SK-N-SH (cell line): ENCODE measurements at regions not wholly inside any gene's neighbourhood (a gene's known extent, or its start where the extent isn't known, plus 50 kb on each side); places are given as distances from the start of the nearest gene placed in this dataset.

Experiments
- CTCF ChIA-PET: fragments of 300-600, 350-600 bp; formaldehyde crosslinking; extraction: SDS; loops from one replicate; lab custom pipeline; 2021; lab: Yijun Ruan, JAX
- POLR2A ChIA-PET: fragments of 350-600 bp; sonication (Branson Sonifier 250); formaldehyde crosslinking; extraction: SDS; loops from one replicate; lab custom pipeline; 2020; ENCODE audit warnings: antibody characterized with exemption, inconsistent platforms; lab: Yijun Ruan, JAX
- DNase-seq: peaks from one replicate; pipeline ENCODE4 v3.0.0; 2012
- H2AFZ ChIP-seq: fragments of 200-600 bp; sonication (generic); 2 replicates; pipeline ENCODE4 v1.8.1; 2016; ENCODE audit warnings: antibody characterized with exemption, mild to moderate bottlenecking, low read depth
- H3F3A ChIP-seq: fragments of 200-600 bp; sonication (generic); replicated peaks from 2 replicates; pipeline ENCODE3; 2016; ENCODE audit warnings: antibody characterized with exemption, mild to moderate bottlenecking; ENCODE audit not compliant: insufficient read depth
- H3K27ac ChIP-seq, 2 experiments: fragments of 200-500 bp in 1 of 2; fragments of 200-600 bp in 1 of 2; sonication (Bioruptor generic) in 1 of 2; sonication (generic), shearing (Covaris generic) in 1 of 2; 2 replicates each; pipeline versions ENCODE4 v1.5.1 to v1.6.1; 2014 to 2016; ENCODE audit warnings: low read depth in 2 of 2, inconsistent platforms in 1 of 2, low read length in 1 of 2, mild to moderate bottlenecking in 1 of 2, mixed read lengths in 1 of 2
- H3K27me3 ChIP-seq: fragments of 200-600 bp; sonication (generic), shearing (Covaris generic); 2 replicates; pipeline ENCODE4 v1.6.1; 2016; ENCODE audit warnings: mixed run types; ENCODE audit not compliant: insufficient read depth
- H3K36me3 ChIP-seq, 2 experiments: fragments of 200-500 bp in 1 of 2; fragments of 200-600 bp in 1 of 2; sonication (Bioruptor generic) in 1 of 2; sonication (generic) in 1 of 2; replicated peaks in 1 of 2; 2 replicates each; pipeline versions ENCODE3 to v1.5.1; 2014 to 2016; ENCODE audit warnings: low read length in 1 of 2, mild to moderate bottlenecking in 1 of 2; ENCODE audit not compliant: insufficient read depth in 2 of 2, control insufficient read depth in 1 of 2
- H3K4me1 ChIP-seq, 2 experiments: fragments of 200-500 bp in 1 of 2; fragments of 200-600 bp in 1 of 2; sonication (Bioruptor generic) in 1 of 2; sonication (generic), shearing (Covaris generic) in 1 of 2; 2 replicates each; pipeline versions ENCODE4 v1.5.1 to v1.6.1; 2014 to 2016; ENCODE audit warnings: low read depth in 1 of 2, low read length in 1 of 2, mixed run types in 1 of 2; ENCODE audit not compliant: insufficient read depth in 2 of 2, control insufficient read depth in 1 of 2
- H3K4me2 ChIP-seq: fragments of 200-600 bp; sonication (generic), shearing (Covaris generic); 2 replicates; pipeline ENCODE4 v1.6.1; 2017; ENCODE audit warnings: mixed run types
- H3K4me3 ChIP-seq, 2 experiments: fragments of 200-500 bp in 1 of 2; fragments of 200-600 bp in 1 of 2; sonication (Bioruptor generic) in 1 of 2; sonication (generic), shearing (Covaris generic) in 1 of 2; 2 replicates each; pipeline versions ENCODE4 v1.5.1 to v1.8.1; 2014 to 2016; ENCODE audit warnings: low read depth in 2 of 2, inconsistent platforms in 1 of 2, low read length in 1 of 2, mild to moderate bottlenecking in 1 of 2, mixed read lengths in 1 of 2, moderate library complexity in 1 of 2
- H3K79me2 ChIP-seq: fragments of 200-600 bp; sonication (generic); 2 replicates; pipeline ENCODE4 v1.8.1; 2017; ENCODE audit warnings: mild to moderate bottlenecking; ENCODE audit not compliant: insufficient read depth
- H3K9ac ChIP-seq: fragments of 200-600 bp; sonication (generic); 2 replicates; pipeline ENCODE4 v1.6.1; 2017; ENCODE audit warnings: mixed run types
- H3K9me2 ChIP-seq: fragments of 200-600 bp; sonication (generic); 2 replicates; pipeline ENCODE4 v1.6.1; 2017; ENCODE audit warnings: mixed run types
- H3K9me3 ChIP-seq: fragments of 200-600 bp; sonication (generic); 2 replicates; pipeline ENCODE4 v1.6.1; 2017; ENCODE audit warnings: mixed run types, mild to moderate bottlenecking, moderate library complexity
- H4K20me1 ChIP-seq: fragments of 200-600 bp; sonication (generic); 2 replicates; pipeline ENCODE4 v1.6.1; 2017; ENCODE audit warnings: mild to moderate bottlenecking, mixed run types; ENCODE audit not compliant: insufficient read depth
- ELF1 ChIP-seq: IDR thresholded peaks from 2 replicates; pipeline ENCODE4 v1.4.0; 2012
- EP300 ChIP-seq, 2 experiments: IDR thresholded peaks; 2 replicates each; pipeline versions ENCODE4 v1.4.0 to v1.6.1; 2012; ENCODE audit warnings: borderline replicate concordance in 1 of 2, low read depth in 1 of 2, low read length in 1 of 2
- FOSL2 ChIP-seq: IDR thresholded peaks from 2 replicates; pipeline ENCODE4 v1.4.0; 2012; ENCODE audit warnings: low read depth, mild to moderate bottlenecking, moderate library complexity, borderline replicate concordance
- MXI1 ChIP-seq: IDR thresholded peaks from 2 replicates; pipeline ENCODE4 v1.6.1; 2012; ENCODE audit warnings: mild to moderate bottlenecking, low read depth, low read length, improper control_type of control experiment
- NFIC ChIP-seq: IDR thresholded peaks from 2 replicates; pipeline ENCODE4 v1.4.0; 2012; ENCODE audit warnings: borderline replicate concordance
- PBX3 ChIP-seq: IDR thresholded peaks from 2 replicates; pipeline ENCODE4; 2012
- POLR2AphosphoS5 ChIP-seq: IDR thresholded peaks from 2 replicates; pipeline ENCODE4 v1.6.1; 2012; ENCODE audit warnings: low read depth, low read length
- RAD21 ChIP-seq: IDR thresholded peaks from 2 replicates; pipeline ENCODE4 v1.6.1; 2012; ENCODE audit warnings: mild to moderate bottlenecking, low read length
- RCOR1 ChIP-seq: fragments of 150-350 bp; IDR thresholded peaks from 2 replicates; pipeline ENCODE4 v1.6.1; 2017; ENCODE audit warnings: antibody characterized with exemption, low read length
- RXRA ChIP-seq: IDR thresholded peaks from 2 replicates; pipeline ENCODE4 v1.4.0; 2012; ENCODE audit warnings: low read depth, mild to moderate bottlenecking, borderline replicate concordance
- TCF12 ChIP-seq: IDR thresholded peaks from 2 replicates; pipeline ENCODE4 v1.4.0; 2012
- TEAD4 ChIP-seq: IDR thresholded peaks from 2 replicates; pipeline ENCODE4 v1.4.0; 2012; ENCODE audit warnings: mild to moderate bottlenecking, borderline replicate concordance; ENCODE audit not compliant: insufficient read depth
- USF1 ChIP-seq: IDR thresholded peaks from 2 replicates; pipeline ENCODE4 v1.4.0; 2012; ENCODE audit warnings: low read depth, borderline replicate concordance
- WGBS: methylation state at CpG from one replicate; pipeline ENCODE4 v1.1.6; 2017; ENCODE audit warnings: low lambda C conversion rate; 5-methylcytosine and 5-hydroxymethylcytosine counted together
- TF ChIP-seq, protein P1 (sequence below): fragments of 200-600 bp; sonication (generic); IDR thresholded peaks from 2 replicates; pipeline ENCODE4 v1.6.1; 2017; ENCODE audit warnings: antibody characterized with exemption, mild to moderate bottlenecking, moderate library complexity

GRCh38 chr1:229067546-229067945, 203.4 kb upstream of the RAB4A start:
- Histone ChIP-seq H3K9me3 (no peaks in the 10 kb centered on the region), H3K27me3 (no peaks in the 10 kb centered on the region), H3K4me3 (no peak overlapping the region), H3K27ac (no peak overlapping the region), H3F3A (no peaks in the 10 kb centered on the region), H4K20me1 (no peaks in the 10 kb centered on the region), H3K4me2 (no peak overlapping the region), H3K9ac (no peak overlapping the region), H3K9me2 (no peaks in the 10 kb centered on the region), H3K79me2 (no peaks in the 10 kb centered on the region), H3K36me3 (no peaks in the 10 kb centered on the region), H2AFZ (no peak overlapping the region), H3K4me1 (peaks cover 0 to 10% of the 10 kb centered on the region in 2 experiments; a peak in 1 of 4 replicates)
- ChIA-PET POLR2A (no interaction called here), CTCF (interaction anchor here (1.6 kb wide), 1 partner anchor 14 kb away, joined by 4 read pairs; no protein-coding TSS in a partner anchor)
- 70% methylated on average over 5 of the region's 5 CpGs for WGBS
- DNase-seq: no peak
- no peak for TF ChIP-seq USF1
- no peak for TF ChIP-seq ELF1
- TF ChIP-seq TCF12: no peak
- TF ChIP-seq RAD21: no peak
- TF ChIP-seq, protein P1, sequence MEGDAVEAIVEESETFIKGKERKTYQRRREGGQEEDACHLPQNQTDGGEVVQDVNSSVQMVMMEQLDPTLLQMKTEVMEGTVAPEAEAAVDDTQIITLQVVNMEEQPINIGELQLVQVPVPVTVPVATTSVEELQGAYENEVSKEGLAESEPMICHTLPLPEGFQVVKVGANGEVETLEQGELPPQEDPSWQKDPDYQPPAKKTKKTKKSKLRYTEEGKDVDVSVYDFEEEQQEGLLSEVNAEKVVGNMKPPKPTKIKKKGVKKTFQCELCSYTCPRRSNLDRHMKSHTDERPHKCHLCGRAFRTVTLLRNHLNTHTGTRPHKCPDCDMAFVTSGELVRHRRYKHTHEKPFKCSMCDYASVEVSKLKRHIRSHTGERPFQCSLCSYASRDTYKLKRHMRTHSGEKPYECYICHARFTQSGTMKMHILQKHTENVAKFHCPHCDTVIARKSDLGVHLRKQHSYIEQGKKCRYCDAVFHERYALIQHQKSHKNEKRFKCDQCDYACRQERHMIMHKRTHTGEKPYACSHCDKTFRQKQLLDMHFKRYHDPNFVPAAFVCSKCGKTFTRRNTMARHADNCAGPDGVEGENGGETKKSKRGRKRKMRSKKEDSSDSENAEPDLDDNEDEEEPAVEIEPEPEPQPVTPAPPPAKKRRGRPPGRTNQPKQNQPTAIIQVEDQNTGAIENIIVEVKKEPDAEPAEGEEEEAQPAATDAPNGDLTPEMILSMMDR: no peak
- TF ChIP-seq RCOR1: no peak
- TF ChIP-seq NFIC: no peak
- no peak for TF ChIP-seq POLR2AphosphoS5
- no peak for TF ChIP-seq EP300 (IDR thresholded peaks at IDR 0.05; ENCODE audit: borderline replicate concordance in 1 of 2, low read depth in 1 of 2, low read length in 1 of 2)

GRCh38 chr1:229068270-229068987, 202.5 kb upstream of the RAB4A start:
- Histone ChIP-seq H3K4me1 (peaks cover 0 to 6% of the 10 kb centered on the region in 2 experiments; a peak in 1 of 4 replicates), H3K36me3 (no peaks in the 10 kb centered on the region), H2AFZ (no peak overlapping the region), H3K27ac (no peak overlapping the region), H3K9me2 (no peaks in the 10 kb centered on the region), H3F3A (no peaks in the 10 kb centered on the region), H3K4me2 (no peak overlapping the region), H3K27me3 (no peaks in the 10 kb centered on the region), H3K9ac (no peak overlapping the region), H3K79me2 (no peaks in the 10 kb centered on the region), H4K20me1 (no peaks in the 10 kb centered on the region), H3K9me3 (no peaks in the 10 kb centered on the region), H3K4me3 (no peak overlapping the region)
- ChIA-PET POLR2A (no interaction called here), CTCF (interaction anchor here (1.5 to 1.6 kb wide), 2 partner anchors 10 to 15 kb away, joined by 4 read pairs; no protein-coding TSS in a partner anchor)
- TF ChIP-seq FOSL2: no peak
- no peak for TF ChIP-seq RAD21
- no peak for TF ChIP-seq EP300 (IDR thresholded peaks at IDR 0.05; ENCODE audit: borderline replicate concordance in 1 of 2, low read depth in 1 of 2, low read length in 1 of 2)
- TF ChIP-seq RXRA: no peak
- no peak for TF ChIP-seq PBX3
- no peak for TF ChIP-seq POLR2AphosphoS5
- no peak for TF ChIP-seq TEAD4
- no peak for TF ChIP-seq MXI1
- WGBS: 61% methylated on average over 7 of the region's 7 CpGs
- no peak for DNase-seq
